GM12873 (cell line): ENCODE measurements at regions not wholly inside any gene's neighbourhood (a gene's known extent, or its start where the extent isn't known, plus 50 kb on each side); places are given as distances from the start of the nearest gene placed in this dataset.

ENCODE experiments used
- CTCF ChIP-seq: IDR thresholded peaks from 2 replicates; pipeline ENCODE4 v1.5.1; 2012; ENCODE audit warnings: low read depth, mild to moderate bottlenecking, moderate library complexity, low read length, control low read depth; ENCODE audit not compliant: insufficient read depth; ENCODE audit errors: missing control alignments

- no peak for TF ChIP-seq CTCF
Observed at GRCh38 chr20:50459124-50459918, 50.9 kb upstream of the PTPN1 start.

GRCh38 chr20:50460115-50460607, 50.0 kb upstream of the PTPN1 start:
- no peak for TF ChIP-seq CTCF
